HG02884 (cell line): ENCODE measurements at regions not wholly inside any gene's neighbourhood (a gene's known extent, or its start where the extent isn't known, plus 50 kb on each side); places are given as distances from the start of the nearest gene placed in this dataset.

Experiments
- ATAC-seq: cut with Tn5 transposase; IDR thresholded peaks from one replicate; pipeline ENCODE4 v1.9.1; 2021; ENCODE audit warnings: mild to moderate bottlenecking, moderate library complexity; ENCODE audit not compliant: unreplicated experiment

DNA sequence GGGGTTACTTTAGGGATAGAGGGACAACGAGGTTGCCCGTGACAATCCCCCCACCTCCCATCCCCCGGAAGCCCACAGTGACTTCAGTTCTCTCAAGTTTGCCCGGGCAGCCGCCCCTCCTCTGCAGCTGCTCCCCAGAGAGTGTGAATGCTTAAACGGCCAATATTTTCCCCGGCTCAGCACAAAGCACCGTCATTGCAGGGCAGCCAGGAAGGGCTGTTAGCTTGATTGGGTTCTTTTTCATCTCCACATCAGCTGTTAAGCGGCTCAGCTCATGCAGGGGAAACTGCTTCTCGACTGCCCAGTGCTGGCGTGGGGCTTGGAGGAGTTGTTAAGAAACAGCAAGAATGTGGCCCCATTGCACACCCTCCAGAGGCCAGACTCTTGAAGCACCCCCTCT is 120.5 kb upstream of the NCOR2 start:
- ATAC-seq: no peak

DNA sequence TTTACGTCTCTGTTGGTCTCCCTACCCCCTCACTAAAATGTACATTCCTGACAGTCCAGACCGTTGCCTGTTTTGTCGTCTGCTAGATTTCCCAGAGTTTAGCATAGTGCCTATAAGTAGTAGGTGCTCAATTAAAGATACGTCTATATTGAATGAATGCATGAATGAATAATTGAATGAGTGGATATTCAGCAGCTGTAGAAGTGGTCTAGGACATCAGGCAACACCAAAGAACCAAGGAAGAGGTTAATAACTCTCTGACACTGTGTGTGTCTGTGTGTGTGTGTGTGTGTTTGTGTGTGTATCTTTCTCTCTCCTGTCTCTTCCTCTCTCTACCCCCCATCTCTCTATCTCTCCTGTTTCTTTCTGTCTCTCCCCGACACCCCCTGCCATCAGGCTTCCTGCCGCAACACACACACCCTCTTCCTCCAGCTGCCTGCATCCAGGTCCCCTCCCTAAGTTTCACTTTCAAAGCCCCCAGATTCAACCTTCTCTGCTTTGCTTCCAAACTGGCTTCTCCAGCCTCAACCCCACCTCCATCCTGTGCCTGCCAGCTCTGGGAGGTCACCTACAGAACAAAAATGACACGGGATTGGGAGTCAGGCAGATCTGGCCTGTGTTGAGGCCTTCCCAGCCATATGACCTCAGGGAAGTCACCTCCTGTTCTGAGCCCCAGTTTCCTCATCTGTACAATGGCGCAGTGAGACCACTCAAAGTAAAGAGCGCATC is 119.9 kb upstream of the NCOR2 start:
- ATAC-seq: no peak

DNA sequence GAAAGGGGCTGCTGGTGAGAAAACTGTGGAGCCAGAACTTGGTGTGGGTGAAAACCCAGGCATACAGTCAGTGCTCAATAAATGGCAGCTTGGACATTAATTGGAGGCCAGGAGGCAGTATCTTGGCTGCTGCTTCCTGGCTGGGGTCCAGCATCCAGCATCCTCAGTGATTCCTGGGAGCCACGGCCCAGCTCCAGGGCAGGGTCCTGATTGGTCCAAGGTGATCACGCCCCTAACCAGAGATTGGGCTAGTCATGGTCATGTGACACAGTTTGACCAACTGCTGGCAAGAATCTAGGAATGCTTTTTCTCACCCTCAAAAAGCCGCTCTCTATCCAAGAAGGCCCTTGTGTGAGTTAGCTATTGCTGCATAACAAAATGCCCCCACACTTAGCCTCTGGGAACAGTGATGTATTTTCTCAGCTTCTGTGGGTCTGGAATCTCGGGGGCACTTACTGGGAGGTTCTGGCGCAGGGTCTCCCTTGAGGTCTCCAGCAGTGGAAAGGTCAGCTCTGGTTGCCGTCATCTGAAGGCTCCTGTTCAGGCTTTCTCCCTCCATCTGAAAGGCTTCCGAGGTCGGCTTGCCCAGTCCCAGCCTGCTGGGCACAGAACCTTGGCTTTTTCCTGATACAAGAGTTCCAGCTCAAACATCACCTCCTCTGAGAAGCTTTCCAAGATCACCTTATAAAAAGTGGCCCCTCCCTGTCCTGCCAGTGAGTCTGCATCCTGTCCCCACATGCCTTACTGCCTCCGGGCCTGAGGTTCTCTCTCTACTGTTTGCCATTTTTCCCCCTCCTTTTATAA is 119.2 kb upstream of the NCOR2 start:
- no peak for ATAC-seq

DNA sequence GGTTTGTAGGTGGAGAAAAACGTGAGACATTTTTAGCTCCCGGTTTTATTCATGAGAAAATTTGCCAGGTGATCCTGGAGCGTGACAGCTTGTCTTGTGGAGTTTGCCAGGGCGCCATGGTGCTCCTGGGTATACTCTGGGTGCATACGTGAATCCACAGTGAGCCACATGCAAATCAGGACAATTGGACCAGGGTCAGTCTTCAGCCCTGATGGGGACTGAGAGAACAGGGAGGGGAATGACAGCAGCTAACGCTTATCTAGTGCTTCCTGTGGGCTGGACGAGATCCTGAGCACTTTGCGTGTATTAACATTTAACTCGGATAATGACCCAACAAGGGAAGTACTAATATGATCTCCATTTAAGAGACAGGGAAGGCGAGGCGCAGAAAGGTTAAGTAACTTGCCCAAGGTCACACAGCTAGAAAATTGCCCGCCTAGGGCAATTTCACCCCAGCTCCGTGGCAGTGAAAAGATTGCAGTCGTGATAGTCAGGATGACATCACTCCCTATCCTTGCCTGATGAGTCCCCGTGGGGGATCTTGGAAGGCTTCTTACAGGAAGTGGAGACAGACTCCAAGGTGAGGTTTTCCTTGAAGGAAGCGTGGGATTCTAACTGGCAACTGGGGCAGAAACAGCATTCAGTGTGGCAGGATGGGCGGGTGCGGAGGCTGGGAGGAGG is 118.4 kb upstream of the NCOR2 start:
- no peak for ATAC-seq

DNA sequence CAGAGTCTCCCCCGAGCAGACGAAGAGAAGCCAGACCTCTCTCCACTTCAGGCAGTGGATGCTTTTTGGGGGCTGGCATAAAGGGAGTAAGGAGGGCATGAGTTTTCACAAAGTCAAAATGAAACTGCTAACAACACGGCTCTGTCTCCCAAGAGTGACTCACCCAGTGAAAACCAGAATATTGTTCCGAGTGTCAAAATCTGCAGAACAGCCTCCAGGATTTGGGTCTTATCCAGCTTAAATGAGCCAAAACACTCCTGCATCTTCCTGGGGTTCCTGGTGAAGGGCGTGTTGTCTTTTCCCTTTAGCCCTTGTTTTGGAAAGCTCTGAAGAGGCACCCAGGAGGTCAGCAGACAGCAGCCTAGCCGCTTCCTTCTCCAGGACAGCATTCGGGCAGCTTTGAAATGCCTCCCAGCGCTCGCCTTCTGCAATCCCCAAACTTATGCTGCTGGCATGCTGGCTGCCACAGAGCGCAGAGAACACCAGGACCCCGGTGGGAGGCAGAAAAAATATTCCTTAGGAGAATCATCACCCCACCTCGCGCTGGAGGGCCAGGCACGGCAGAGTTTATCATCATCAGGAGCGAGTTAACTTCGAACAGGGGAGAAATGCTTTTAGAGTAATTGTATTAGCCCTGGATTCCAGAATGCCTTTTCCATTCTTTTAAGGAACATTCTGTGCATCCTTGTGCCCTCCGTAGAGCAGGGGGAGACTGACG is 117.7 kb upstream of the NCOR2 start:
- ATAC-seq: no peak

DNA sequence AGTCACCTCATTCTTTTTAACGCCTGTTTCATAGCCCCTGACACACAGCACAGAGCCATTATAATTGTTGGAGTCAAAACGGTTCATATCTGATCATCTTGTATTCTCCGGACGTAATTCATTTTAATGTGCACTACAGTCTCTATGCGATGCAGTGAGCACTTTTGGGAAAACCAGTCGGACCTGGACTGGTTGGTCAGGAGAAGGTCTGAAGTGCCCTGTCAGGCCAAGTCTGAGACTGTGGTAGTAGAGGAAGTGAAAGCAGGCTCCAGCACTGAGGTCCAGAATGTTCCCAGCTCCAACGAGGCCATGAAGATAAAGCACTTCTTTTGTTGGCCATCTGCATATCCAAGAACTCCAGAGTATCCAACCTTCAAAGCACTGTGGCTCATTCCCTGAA is 117.1 kb upstream of the NCOR2 start:
- no peak for ATAC-seq

DNA sequence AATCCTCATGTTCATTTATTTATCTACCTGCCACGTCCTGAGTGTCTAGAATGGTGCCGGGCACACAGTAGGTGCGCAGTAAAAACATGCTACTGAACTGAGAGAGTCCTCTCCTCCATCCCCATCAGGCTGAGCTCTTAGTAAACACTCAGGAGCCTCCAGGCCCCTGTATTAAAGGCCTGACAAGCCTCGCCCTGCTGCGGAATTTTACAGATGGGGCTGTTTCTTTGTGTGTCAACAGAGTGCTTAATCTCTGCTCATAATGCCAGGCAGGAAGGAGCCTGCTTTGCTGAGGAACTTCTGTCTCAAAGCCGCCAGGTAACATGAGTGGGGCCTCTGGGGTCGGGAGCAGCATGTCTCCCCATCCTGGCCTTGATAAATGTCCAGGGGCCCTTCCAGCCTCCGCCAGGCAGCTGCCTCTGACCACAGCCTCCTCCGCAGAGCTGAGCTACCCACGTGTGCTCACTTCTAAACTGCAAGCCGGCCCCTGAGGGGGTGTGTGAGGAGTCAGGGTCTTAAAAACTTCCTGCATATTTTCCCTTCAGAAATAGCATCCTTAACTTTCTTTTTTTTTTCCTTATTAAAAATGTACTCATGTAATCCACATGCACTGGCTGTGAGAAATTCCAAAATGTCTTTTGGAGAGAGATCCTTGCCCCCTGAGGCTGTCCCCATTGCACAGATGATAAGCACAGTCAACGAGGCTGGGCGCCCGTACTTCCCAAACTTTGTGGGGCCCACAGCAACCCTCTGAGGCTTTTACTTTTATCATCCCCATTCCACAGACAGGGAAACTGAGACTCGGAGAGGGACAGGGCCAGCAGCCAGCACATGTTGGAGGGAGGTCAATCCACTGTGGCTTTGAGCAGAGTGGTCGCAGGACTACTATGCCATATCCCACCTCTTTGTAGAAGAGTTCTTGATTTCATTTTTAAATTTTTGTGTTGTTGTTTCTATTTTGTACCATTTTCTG is 116.0 kb upstream of the NCOR2 start:
- ATAC-seq: no peak

DNA sequence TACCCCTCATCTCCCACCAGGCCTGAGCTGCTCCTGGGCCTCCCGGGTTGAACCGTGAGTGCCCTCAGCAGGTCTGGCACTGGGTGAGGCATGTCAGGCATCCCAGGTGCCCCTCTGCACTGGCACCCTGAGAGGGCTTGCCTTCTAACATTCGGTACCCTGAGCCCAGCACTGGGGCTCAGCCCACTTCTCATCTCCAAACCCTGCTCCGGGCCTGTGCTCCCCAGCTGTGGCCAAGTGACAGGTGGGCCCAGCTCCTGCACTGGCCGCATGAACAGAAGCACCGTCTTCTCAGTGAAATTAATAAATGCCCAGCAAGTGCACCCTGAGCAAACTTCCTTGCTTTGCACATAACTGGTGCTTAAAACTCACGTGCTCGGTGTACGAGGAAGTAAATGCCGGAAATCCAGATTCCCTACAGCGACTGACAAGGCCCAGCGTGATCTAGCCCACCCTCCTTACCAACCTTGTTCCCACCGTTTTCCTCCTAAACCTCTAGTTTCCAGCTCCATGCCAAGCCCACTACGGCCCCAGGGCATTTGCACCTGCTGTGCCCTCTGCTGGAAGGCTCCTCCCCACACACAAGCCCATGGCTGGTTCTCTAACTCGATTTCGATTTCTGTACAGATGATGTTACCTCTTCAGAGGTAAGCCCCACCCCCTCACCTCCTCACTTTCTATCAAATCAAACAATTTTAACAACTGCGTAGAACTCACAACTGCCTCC is 115.2 kb upstream of the NCOR2 start:
- ATAC-seq: no peak

DNA sequence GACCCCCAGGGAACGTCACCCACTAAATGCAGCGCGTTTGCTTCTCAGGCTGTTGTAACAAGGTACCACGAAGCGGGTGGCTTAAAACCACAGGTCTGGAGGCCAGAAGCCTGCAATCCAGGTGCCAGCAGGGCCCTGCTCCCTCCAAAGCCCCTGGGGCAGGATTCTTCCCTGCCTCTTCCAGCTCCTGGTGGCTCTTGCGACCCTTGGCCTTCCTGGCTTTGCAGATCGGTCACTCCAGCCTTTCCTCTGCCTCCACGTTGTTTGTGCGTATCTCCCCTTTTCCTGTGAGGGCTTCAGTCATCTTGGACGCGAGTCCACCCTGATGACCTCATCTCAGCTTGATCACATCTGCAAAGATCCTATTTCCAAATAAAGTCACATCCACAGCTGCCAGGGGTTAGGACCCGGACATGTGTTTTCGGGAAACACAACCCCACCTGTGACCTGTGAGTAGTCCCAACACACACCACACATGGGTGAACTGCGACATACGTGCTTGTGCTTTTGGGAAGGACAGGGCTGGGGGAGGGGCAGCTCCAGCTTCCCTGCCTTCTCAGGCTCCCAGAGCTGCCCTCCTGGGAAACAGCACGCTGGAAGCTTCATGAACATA is 114.5 kb upstream of the NCOR2 start:
- ATAC-seq: no peak

DNA sequence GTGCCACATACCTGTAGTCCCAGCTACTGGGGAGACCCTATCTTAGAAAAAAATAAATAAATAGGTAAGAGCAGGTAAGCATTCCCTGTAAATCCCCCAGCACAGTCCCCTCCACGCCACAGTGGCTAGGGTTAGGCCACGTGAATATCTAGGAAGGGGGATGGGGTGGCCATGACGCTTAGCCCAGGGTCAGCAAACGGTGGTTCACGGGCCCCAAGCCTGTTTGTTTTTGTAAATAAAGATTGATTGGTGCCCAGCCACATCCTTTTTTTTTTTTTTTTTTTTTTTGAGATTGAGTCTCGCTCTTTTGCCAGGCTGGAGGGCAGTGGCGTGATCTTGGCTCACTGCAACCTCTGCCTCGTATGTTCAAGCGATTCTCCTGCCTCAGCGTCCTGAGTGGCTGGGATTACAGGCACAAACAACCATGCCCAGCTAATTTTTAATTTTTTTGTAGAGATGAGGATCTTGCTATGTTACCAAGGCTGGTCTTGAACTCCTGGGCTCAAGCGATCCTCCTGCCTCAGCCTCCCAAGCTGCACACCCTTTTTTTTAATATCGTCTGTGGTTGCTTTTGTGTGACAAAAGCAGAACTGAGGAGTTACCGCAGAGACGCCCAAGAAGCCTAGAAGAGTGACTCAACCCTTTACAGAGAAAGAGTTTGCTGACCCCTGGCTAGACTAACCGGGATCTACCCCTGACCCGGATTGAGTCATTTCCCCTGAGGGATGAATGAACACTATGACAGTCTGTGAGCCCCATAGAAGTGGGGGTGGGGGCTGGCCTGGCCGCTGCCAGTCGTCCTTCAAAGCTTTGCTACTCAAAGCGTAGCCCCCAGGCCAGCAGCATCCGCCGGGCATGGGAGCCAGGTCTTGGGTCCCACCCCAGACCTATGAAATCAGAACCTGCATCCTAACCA is 113.7 kb upstream of the NCOR2 start:
- ATAC-seq: no peak

DNA sequence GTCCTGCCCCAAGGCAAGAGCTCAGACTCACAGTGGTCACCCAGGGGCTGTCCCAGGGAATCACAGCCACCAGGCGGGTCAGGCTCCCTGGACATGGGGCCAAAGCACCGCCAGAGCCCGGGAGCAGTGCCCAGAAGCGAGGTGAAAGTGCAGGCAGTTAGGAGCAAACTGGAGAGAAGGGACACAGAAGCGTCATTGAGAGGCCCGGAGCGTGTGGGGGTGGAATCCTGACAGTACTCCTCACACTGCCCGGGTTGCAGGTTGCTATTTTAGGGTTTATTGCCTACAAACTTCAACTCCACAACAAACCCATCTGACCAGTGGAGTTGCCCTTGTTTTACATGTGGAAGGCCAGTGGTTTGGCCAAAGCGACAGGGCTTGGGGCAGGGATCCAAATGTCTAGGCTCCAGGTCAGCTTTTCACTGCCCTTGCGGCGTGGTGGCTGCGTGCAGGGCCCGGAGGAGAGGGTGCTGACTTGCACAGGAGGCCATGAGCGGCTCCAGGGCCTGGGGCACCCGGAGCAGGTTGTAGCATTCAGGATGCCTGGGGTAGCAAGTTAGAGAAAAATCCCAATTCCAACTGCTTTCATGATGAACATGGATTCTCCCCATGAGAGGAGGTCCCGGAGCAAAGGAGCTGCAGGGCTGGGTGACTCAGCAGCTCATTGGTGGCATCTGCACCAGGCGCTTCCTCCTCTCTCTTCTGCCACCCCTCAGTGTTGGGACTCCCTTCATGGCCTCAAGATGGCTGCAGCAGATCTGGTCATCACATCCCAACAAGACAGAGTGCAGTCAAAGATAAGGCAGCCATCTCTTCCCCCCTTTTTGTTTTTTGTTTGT is 112.3 kb upstream of the NCOR2 start:
- no peak for ATAC-seq

DNA sequence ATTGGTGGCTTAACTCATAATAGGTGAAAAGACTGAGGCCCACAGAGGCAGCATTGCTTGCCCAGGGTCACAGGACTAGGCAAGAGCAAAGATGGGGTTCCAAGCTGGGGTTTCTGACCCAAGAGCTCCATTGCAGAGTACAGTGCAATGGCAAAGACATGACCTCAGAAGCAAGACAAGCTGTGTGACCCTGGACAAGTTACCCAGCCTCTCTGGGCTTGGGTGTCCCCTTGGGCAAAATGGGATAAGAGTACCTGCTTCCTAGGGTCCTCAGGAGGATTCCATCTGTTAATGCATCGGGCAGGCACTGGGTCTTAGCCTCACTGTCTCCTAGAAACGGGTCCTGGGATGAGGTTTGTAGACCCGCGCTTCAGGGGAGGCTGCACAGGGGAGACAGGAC is 111.6 kb upstream of the NCOR2 start:
- no peak for ATAC-seq

DNA sequence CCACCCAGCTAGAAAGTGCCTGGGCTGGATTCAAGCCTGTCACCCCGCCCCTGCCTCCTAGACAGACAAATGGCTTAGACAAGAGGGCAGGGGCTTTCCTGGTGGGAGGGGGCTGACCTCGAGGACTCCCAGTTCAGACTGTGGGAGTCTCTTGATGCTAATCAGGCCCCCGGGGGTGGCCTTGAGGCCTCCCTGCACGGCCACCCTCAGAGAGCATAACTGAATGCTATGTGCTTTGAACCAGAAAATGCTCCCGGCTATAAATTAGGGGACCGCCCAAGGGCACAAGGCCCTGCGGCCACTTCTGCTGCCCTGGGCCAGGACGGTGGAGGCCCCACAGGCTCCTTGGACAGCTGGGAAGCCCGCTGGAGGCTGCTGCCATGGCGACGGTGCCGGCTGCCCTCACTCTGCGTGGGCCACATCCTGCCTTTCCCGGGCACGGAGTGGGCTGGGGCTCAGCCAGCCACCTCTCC is 111.0 kb upstream of the NCOR2 start:
- ATAC-seq: no peak

DNA sequence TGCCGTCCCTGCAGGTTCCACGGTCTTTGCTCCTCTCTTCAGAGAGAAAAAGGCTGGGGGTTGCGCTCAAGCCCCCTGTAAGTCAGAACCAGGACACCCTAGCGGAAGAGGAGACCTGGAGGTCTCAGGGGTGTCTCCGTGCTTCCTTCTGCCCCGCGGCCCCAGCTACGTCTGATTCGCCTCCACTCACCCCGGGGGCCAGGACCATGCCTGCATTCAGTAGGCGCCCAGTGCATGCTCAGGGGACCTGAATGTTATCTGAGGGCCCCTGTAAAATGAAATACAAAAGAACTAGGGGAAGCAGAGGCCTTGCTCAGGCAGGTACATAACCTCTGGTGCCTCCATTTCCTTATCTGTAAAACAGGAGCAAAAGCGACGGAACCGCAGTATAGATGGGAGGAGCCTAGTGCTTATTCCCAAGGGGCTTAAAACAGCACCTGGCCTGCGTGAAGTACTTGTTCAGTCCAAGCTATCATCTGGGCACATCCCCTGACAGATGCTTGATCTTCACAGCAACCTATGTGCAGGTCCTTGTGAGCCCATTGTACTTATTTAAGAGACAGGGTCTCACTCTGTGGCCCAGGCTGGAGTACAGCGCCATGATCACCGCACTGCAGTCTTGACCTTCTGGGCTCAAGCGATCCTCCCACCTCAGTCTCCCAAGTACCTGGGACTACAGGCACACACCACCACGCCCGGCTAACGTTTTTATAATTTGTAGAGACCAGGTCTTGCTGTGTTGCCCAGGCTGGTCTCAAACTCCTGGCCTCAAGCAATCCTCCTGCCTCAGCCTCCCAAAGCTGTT is 110.3 kb upstream of the NCOR2 start:
- no peak for ATAC-seq

DNA sequence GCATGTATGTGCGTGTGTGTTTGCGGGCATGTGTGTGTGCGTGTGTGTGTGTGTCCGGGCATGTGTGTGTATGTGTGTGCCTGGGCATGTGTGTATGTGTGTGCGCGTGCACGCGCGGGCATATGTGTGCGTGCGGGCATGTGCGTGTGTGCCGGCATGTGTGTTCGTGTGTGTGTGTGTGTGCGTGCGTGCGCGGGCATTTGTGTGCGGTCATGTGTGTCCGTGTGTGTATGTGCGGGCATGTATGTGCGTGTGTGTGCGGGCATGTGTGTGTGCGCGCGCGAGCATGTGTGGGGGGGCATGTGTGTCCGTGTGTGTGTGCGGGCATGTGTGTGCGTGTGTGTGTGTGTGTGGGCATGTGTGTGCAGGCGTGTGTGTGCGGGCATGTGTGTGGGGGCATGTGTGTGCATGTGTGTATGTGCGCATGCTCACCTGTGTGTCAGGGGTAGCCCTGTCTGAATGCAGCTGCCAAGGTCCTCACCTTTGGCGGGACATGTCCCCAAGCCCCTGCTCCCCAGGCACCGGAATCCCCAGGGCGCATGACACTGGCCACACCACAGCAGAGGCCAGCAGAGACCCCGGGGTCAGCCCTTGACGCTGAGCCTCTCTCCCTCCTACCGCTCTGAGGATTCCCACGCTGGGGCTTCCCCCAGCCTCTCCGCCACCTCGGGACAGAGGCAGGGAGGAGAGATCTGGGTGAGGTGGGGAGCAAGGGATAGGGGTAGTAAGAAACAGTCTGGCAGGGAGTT is 109.5 kb upstream of the NCOR2 start:
- ATAC-seq: no peak
